Activated naive CD8-positive, alpha-beta T cell treated with anti-CD3 and anti-CD28 coated beads, Interleukin-2, amount 50 U/mL, for 24 hours (primary cell): ENCODE measurements at regions not wholly inside any gene's neighbourhood (a gene's known extent, or its start where the extent isn't known, plus 50 kb on each side); places are given as distances from the start of the nearest gene placed in this dataset.
"Not testable (repeated sequence)": the region's sequence is repeated elsewhere in the genome, so short reads cannot be mapped to it uniquely, and the experiment has no call there.

ENCODE experiments used
- ATAC-seq: fragments of 150-1000 bp; cut with Tn5 transposase; one replicate; pipeline ENCODE4 v1.10.0; 2021
- DNase-seq: peaks from one replicate; pipeline ENCODE4 v3.0.0; 2021
- H3K27ac Mint-ChIP-seq: one replicate; pipeline ENCODE4 v1.8.0; 2021; ENCODE audit warnings: mild to moderate bottlenecking, mixed read lengths
- H3K27me3 Mint-ChIP-seq: one replicate; pipeline ENCODE4 v1.8.0; 2021; ENCODE audit warnings: mixed read lengths
- H3K36me3 Mint-ChIP-seq: one replicate; pipeline ENCODE4 v1.8.0; 2021; ENCODE audit warnings: low read depth, mixed read lengths
- H3K4me1 Mint-ChIP-seq: one replicate; pipeline ENCODE4 v1.8.0; 2021; ENCODE audit warnings: mixed read lengths
- H3K4me3 Mint-ChIP-seq: one replicate; pipeline ENCODE4 v1.8.0; 2021; ENCODE audit warnings: mild to moderate bottlenecking, moderate library complexity, mixed read lengths
- H3K9me3 Mint-ChIP-seq: one replicate; pipeline ENCODE4 v1.8.0; 2021; ENCODE audit warnings: mixed read lengths

DNA sequence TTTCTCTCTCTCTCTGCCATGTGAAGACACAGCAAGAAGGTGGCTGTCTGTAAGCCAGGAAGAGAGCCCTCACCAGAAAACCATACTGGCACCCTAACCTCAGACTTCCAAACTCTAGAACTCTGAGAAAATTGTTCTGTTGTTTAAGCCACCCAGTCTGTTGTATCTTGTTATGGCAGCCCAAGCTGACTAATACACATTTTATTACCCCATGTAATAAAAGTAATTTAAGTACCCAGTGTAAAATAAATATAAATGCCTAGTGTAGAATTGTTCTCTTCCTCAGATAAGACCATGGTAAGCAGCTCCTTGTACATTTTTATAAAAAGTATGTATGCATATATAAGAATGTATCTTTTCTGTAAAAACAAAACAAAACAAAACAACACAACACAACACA lies 119.7 kb downstream of the DTL start:
- DNase-seq (no peak), ATAC-seq (no peak)
- peaks cover 10% of the 10 kb centered on the region for H3K4me1 Mint-ChIP-seq

DNA sequence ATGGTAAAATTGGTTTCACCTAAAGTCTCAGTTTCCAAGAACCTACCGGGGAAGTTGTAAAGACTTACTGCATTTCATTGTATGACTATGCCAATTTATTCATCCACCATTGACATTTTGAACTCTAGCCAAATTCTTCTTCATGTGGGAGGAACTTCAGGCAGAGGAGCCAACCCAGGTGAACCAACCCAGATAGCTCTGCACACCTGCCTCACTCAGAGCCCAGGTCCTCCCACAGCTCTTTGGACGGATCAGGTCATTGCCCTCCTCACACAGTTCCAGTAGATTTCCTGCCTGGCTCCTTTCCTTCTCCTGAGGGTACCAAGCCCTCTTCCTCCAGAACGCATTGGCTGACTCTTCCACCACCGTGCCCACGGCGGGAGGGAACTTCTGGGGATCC lies 121.7 kb downstream of the DTL start:
- DNase-seq (no peak), ATAC-seq (no peak)
- Mint-ChIP-seq H3K27ac (no peak overlapping the region), H3K36me3 (no peaks in the 10 kb centered on the region), H3K27me3 (no peaks in the 10 kb centered on the region), H3K4me3 (no peak overlapping the region), H3K9me3 (no peaks in the 10 kb centered on the region), H3K4me1 (peaks cover 25% of the 10 kb centered on the region)

More for the DNA sequence above, 119.7 kb downstream of the DTL start:
- H3K27ac Mint-ChIP-seq: no peak overlapping the region
- no peaks in the 10 kb centered on the region for H3K36me3 Mint-ChIP-seq
- H3K4me3 Mint-ChIP-seq: no peak overlapping the region
- no peaks in the 10 kb centered on the region for H3K9me3 Mint-ChIP-seq
- no peaks in the 10 kb centered on the region for H3K27me3 Mint-ChIP-seq

GRCh38 chr1:212158912-212159796 lies 123.6 kb downstream of the DTL start:
- H3K27ac Mint-ChIP-seq: no peak overlapping the region
- peaks cover 31% of the 10 kb centered on the region for H3K4me1 Mint-ChIP-seq
- H3K9me3 Mint-ChIP-seq: no peaks in the 10 kb centered on the region
- no peaks in the 10 kb centered on the region for H3K36me3 Mint-ChIP-seq
- no peaks in the 10 kb centered on the region for H3K27me3 Mint-ChIP-seq
- no peak overlapping the region for H3K4me3 Mint-ChIP-seq
- no peak for DNase-seq
- no peak for ATAC-seq

DNA sequence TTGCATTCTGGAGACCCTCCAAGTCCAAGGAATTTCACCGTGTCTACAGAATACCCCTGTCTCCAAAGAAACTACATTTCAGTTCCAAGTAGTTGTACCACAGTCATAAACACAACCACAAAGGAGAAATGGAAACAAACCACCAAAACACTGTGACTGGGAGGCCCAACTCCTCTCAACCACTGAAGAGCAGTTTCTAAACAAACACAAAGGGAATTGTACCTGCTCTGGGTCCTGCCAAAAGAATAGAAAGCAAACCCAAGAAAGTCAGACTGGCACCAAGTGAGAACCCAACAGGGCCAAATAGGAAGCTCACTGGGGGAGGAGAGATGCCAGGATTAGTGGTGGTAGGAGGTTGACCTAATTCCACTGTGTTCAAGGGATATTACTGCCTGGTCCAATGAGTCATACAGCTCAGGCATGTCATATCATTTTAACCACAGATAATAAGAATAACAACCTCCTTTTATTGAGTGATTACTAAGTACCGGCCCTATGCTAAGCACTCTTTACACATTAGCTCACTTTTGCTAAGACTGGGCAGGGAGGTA lies 123.9 kb upstream of the PPP2R5A start:
- H3K4me1 Mint-ChIP-seq: peaks cover 31% of the 10 kb centered on the region
- H3K27ac Mint-ChIP-seq: no peak overlapping the region
- H3K36me3 Mint-ChIP-seq: no peaks in the 10 kb centered on the region
- no peaks in the 10 kb centered on the region for H3K27me3 Mint-ChIP-seq
- peak; percentile 69 for ATAC-seq
- no peaks in the 10 kb centered on the region for H3K9me3 Mint-ChIP-seq
- no peak overlapping the region for H3K4me3 Mint-ChIP-seq
- no peak for DNase-seq

GRCh38 chr1:212162635-212163034 lies 122.6 kb upstream of the PPP2R5A start:
- Mint-ChIP-seq H3K36me3 (no peaks in the 10 kb centered on the region), H3K27me3 (no peaks in the 10 kb centered on the region), H3K4me3 (no peak overlapping the region), H3K27ac (peak overlapping the region; percentile 44), H3K4me1 (peaks cover 33% of the 10 kb centered on the region), H3K9me3 (no peaks in the 10 kb centered on the region)
- ATAC-seq (peak; percentile 9), DNase-seq (peak; percentile 20)

DNA sequence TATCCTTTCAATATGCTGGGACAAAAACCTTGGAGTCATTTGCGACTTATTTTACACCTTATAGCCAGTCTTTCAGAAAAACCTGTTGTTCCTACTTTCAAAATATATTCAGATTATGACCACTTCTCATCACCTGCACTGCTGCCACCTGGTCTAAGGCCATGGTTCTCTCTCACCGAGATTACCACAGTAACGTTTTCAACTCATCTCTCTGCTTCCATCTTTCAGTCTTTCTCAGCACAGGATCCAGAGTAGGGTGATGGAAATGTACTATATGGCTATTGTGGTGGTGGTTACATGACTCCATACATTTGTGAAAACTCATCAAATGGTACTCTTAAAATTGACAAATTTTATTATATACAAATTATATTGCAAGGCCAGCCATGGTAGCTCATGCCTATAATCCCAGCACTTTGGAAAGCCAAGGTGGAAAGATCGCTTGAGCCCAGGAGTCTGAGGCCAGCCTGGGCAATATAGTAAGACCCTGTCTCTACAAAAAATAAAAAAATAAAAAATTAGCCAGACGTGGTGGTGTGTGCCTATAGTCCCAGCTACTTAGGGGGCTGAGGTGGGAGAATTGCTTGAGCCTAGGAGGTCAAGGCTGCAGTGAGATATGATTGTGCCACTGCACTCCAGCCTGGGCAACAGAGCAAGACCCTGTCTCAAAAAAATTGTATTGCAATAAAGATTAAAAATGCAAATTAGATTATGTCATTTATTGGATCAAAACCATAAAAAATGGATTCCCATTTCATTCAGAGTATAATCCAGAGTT lies 120.9 kb upstream of the PPP2R5A start:
- Mint-ChIP-seq H3K27ac (no peak overlapping the region), H3K4me1 (peaks cover 27% of the 10 kb centered on the region)
- ATAC-seq: no peak

DNA sequence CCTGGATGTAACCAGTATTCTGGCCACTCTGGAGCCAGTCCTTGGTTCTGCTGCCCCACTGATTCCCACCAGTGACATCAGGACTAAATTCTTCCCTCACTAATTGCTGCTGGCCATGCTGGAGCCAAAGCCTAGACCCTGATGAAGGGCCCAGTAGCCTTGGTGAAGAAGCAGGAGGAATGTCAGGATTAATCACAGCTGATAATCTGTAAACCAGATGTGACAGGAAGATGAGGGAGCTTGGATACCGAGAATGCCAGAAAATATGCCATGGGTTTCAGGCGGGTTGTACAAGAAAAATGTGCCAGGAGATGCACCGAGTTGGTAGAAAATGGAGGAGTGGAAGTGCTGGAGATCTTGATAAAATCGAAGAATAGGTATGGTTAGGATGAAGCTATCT lies 119.0 kb upstream of the PPP2R5A start:
- Mint-ChIP-seq H3K27ac (no peak overlapping the region), H3K4me3 (no peak overlapping the region), H3K9me3 (no peaks in the 10 kb centered on the region), H3K4me1 (peaks cover 18% of the 10 kb centered on the region), H3K36me3 (no peaks in the 10 kb centered on the region), H3K27me3 (no peaks in the 10 kb centered on the region)
- DNase-seq (no peak), ATAC-seq (no peak)

More for the DNA sequence above, 120.9 kb upstream of the PPP2R5A start:
- no peak for DNase-seq
- H3K36me3 Mint-ChIP-seq: no peaks in the 10 kb centered on the region
- no peak overlapping the region for H3K4me3 Mint-ChIP-seq
- H3K9me3 Mint-ChIP-seq: no peaks in the 10 kb centered on the region
- H3K27me3 Mint-ChIP-seq: no peaks in the 10 kb centered on the region

DNA sequence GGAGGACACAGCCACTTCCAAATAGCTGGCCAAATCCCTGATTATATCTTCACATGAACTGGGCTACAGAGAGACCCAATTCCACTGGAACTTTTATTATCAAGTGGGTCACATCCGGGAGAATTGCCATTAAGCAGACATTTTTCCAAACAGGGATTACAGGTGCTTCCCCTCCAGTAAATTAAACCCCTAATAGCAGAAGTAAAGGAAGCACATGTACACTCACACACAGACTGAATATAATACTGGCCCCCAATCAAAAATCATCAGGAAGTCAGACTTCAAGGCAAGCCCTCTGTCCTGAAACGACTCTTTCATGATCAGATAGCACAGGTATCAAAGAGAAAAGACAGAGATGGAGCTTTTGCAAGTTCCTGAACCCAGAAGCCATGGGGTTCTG lies 118.6 kb upstream of the PPP2R5A start:
- H3K9me3 Mint-ChIP-seq: no peaks in the 10 kb centered on the region
- DNase-seq (no peak), ATAC-seq (no peak)
- peaks cover 14% of the 10 kb centered on the region for H3K4me1 Mint-ChIP-seq
- H3K27me3 Mint-ChIP-seq: no peaks in the 10 kb centered on the region
- H3K36me3 Mint-ChIP-seq: no peaks in the 10 kb centered on the region
- H3K4me3 Mint-ChIP-seq: no peak overlapping the region
- no peak overlapping the region for H3K27ac Mint-ChIP-seq

DNA sequence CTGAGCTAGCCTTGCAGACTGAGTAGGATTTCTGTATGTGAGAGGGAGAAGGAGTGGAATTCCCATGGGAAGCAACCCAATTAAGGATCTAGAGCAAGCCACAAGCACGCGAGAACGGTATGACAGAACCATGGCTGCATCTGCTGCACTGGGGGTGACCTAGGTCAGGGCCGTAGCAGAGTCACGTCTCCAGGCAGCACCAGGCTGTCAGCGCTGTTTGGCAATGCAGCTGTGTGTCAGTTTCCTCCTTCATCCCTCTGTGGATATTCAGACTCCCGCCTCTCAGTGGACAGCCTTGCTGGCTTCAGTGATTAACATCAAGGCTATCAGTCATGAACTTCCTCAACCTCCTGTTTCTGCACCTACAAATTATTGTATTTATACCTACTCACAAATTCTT lies 118.1 kb upstream of the PPP2R5A start:
- H3K4me1 Mint-ChIP-seq: peaks cover 10% of the 10 kb centered on the region
- H3K4me3 Mint-ChIP-seq: no peak overlapping the region
- H3K9me3 Mint-ChIP-seq: no peaks in the 10 kb centered on the region
- H3K27me3 Mint-ChIP-seq: no peaks in the 10 kb centered on the region
- no peak overlapping the region for H3K27ac Mint-ChIP-seq
- ATAC-seq: no peak
- no peaks in the 10 kb centered on the region for H3K36me3 Mint-ChIP-seq
- DNase-seq: no peak

DNA sequence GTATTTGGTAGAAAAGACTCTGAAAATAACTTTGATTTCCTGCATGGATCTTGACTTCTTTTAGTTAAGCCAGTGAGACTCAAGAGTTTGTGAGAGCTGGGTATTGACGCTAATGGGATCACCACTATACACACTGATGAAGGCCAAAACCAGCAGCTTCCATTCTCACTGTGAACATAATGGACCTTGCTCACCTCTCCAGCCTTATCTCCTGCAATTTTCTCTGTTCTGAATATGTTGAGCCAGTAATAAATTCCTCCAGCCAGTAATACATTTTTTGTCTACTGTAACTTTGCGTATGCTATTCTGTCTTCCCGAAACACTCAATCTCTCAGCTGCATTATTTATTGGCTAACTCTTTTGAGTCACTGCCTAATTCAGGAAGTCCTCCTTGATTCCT lies 111.6 kb upstream of the PPP2R5A start:
- Mint-ChIP-seq H3K9me3 (no peaks in the 10 kb centered on the region), H3K36me3 (no peaks in the 10 kb centered on the region), H3K4me3 (no peak overlapping the region), H3K27me3 (no peaks in the 10 kb centered on the region), H3K4me1 (peaks cover 4% of the 10 kb centered on the region), H3K27ac (no peak overlapping the region)
- no peak for DNase-seq
- no peak for ATAC-seq

GRCh38 chr1:212174295-212174694 lies 110.9 kb upstream of the PPP2R5A start:
- not testable (repeated sequence) for H3K9me3 Mint-ChIP-seq, H3K27me3 Mint-ChIP-seq, DNase-seq, H3K27ac Mint-ChIP-seq, H3K4me3 Mint-ChIP-seq, H3K36me3 Mint-ChIP-seq, ATAC-seq, H3K4me1 Mint-ChIP-seq

DNA sequence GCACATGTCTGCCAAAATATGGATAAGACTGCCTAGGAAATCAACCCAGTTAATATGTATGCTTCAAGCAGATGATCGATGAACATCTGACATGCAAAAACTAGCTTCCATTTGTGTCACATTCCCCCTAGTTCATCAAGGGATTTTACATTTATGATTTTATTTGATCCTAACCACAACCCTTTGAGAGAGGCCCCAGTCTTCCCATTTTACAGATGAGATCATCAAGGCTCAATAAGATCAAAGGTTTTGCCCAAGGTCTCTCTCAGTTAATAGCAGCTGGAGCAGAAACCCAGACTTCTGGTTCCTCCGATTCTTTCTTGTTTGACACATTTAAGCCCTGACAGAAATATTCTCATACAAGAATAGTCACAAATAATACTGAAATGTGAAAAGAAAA lies 107.7 kb upstream of the PPP2R5A start:
- Mint-ChIP-seq H3K4me3 (no peak overlapping the region), H3K27me3 (no peaks in the 10 kb centered on the region), H3K4me1 (peaks cover 4% of the 10 kb centered on the region), H3K36me3 (no peaks in the 10 kb centered on the region), H3K27ac (no peak overlapping the region), H3K9me3 (no peaks in the 10 kb centered on the region)
- DNase-seq (no peak), ATAC-seq (no peak)

GRCh38 chr1:212178851-212179250 lies 106.4 kb upstream of the PPP2R5A start:
- ATAC-seq (no peak), DNase-seq (no peak)
- H3K36me3 Mint-ChIP-seq: no peaks in the 10 kb centered on the region
- H3K4me1 Mint-ChIP-seq: peaks cover 4% of the 10 kb centered on the region
- no peaks in the 10 kb centered on the region for H3K9me3 Mint-ChIP-seq
- H3K27me3 Mint-ChIP-seq: no peaks in the 10 kb centered on the region
- no peak overlapping the region for H3K4me3 Mint-ChIP-seq
- H3K27ac Mint-ChIP-seq: no peak overlapping the region

DNA sequence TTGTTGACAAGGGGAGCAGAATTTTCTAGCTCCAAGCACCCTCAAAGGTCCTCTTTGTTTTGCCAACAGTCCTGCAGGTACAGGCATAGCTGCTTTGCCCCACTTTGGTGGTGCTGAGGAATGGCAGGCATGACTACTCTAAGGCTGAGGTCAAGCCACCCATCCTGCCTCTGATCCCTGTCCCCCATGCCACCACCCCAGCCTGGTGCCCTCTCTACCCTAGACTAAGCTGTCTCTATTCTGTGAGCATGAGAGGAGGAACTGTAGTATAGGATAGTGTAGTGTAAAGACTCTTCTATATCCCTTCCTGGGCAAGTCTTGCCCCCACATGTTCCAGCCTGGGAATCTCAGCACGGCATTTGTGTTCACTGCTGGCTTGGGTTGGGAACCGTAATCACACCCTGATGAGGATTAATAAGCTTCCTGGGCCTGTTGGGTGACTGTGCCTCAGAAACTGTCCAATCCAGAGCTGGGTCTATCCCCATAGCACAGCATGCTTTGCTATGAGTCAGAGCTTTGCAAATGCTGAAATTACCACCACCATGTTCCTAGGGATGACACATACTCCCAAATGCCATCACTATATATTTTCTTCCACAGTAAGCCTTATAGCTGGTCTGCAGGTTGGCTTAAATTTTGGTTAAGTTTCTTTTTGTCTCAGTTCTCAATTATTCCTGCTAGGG lies 105.7 kb upstream of the PPP2R5A start:
- Mint-ChIP-seq H3K4me1 (peaks cover 4% of the 10 kb centered on the region), H3K27ac (no peak overlapping the region), H3K27me3 (no peaks in the 10 kb centered on the region), H3K4me3 (no peak overlapping the region), H3K9me3 (no peaks in the 10 kb centered on the region), H3K36me3 (no peaks in the 10 kb centered on the region)
- ATAC-seq: peak; percentile 93
- no peak for DNase-seq
